Right lobe of liver (tissue), 6 donors: ENCODE measurements at regions not wholly inside any gene's neighbourhood (a gene's known extent, or its start where the extent isn't known, plus 50 kb on each side); places are given as distances from the start of the nearest gene placed in this dataset.
"Not testable (repeated sequence)": the region's sequence is repeated elsewhere in the genome, so short reads cannot be mapped to it uniquely, and the experiment has no call there.

ENCODE experiments used
- ATAC-seq, 4 donors: fragments of 200-7000 bp; cut with Tn5 transposase; one replicate each; pipeline ENCODE4 v1.9.1; 2020; ENCODE audit warnings: mild to moderate bottlenecking in 4 of 4, moderate library complexity in 4 of 4
- DNase-seq, 3 donors: peaks; one replicate each; pipeline ENCODE4 v3.0.0-alpha.2; 2020
- H3K27ac ChIP-seq, 3 donors: fragments of 200-600 bp; one replicate each; pipeline ENCODE4 v1.8.0; 2022
- H3K27me3 ChIP-seq, 2 donors: fragments of 200-600 bp; one replicate each; pipeline ENCODE4 v1.8.0; 2022
- H3K36me3 ChIP-seq, 4 donors: fragments of 200-600 bp; sonication (generic) in 1 of 4; one replicate each; pipeline versions ENCODE4 v1.5.1 to v1.8.0; 2017 to 2022; ENCODE audit warnings: control low read depth in 1 of 4
- H3K4me1 ChIP-seq, 4 donors: fragments of 200-600 bp; sonication (generic) in 1 of 4; one replicate each; pipeline versions ENCODE4 v1.5.1 to v1.8.0; 2017 to 2022; ENCODE audit warnings: control low read depth in 1 of 4
- H3K4me3 ChIP-seq, 3 donors: fragments of 200-600 bp; one replicate each; pipeline ENCODE4 v1.8.0; 2022
- H3K9me3 ChIP-seq, 4 donors: fragments of 200-600 bp; sonication (generic) in 1 of 4; one replicate each; pipeline versions ENCODE4 v1.5.1 to v1.8.0; 2017 to 2022; ENCODE audit warnings: control low read depth in 1 of 4
- WGBS: methylation state at CpG from one replicate; pipeline ENCODE4 v1.1.6; 2018; ENCODE audit warnings: low coverage, low lambda C conversion rate; ENCODE audit not compliant: insufficient coverage; ENCODE audit errors: missing lambda C conversion rate; 5-methylcytosine and 5-hydroxymethylcytosine counted together
- intact Hi-C, 2 donors: fragments of 100-400 bp; cut with DNase I; formaldehyde crosslinking; loops; one replicate each; pipeline versions ENCODE4 v1.11.2 to v1.14.1; 2022
- donor health status: DM: no; HTN: yes; CAD: no.
- donor health status: DM: no; HTN: no; CAD: no.
- donor health status: DM: no; HTN: no; CAD: no.
- donor health status: DM: no; HTN: yes; CAD: no.
- donor health status: DM: no; HTN: yes; CAD: no.

DNA sequence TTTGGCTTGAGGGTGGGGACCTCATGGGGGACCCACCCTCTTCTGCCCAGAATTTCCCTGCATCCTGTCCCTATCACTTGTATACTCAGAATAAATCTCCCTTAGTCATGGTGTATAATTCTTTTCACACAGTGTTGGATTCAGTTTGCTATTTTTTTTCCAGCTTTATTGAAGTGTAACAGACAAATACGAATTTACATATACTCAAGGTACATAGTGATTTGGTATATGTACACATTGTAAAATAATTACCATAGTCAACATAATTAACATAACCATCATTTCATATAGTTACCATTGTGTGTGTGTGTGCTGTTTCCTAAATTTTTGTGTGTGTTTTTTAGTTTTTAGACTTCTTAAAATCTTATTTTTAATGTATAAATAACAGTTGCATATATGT is 269.9 kb downstream of the CNTNAP3 start:
- 44% methylated on average over 1 of the region's 1 CpG for WGBS
- not testable (repeated sequence) for H3K27me3 ChIP-seq

DNA sequence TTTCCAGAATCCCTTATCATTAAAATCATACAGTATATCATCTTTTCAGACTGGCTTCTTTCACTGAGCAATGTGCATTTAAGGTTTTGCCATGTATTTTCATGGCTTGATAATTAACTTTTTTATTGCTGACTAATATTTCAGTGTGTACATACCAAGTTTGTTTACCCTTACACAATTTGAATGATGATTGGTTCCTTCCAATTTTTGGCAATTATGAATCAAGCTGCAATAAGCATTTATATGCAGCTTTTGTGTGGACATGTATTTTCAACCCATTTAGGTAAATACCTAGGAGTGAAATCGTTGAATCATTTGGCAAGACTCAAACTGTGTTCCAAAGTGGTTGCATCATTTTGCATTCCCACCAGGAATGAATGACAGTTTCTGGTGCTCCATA is 272.8 kb downstream of the CNTNAP3 start:
- H3K4me1 ChIP-seq, H3K4me3 ChIP-seq, H3K27me3 ChIP-seq, H3K36me3 ChIP-seq, intact Hi-C loops, DNase-seq, H3K27ac ChIP-seq, ATAC-seq, H3K9me3 ChIP-seq: not testable (repeated sequence)
- no CpG with 5 or more reads among the region's 1 CpG for WGBS

More for the DNA sequence above, 269.9 kb downstream of the CNTNAP3 start:
- H3K27ac ChIP-seq, H3K4me1 ChIP-seq, intact Hi-C loops, ATAC-seq, H3K9me3 ChIP-seq, DNase-seq, H3K4me3 ChIP-seq, H3K36me3 ChIP-seq: not testable (repeated sequence)

DNA sequence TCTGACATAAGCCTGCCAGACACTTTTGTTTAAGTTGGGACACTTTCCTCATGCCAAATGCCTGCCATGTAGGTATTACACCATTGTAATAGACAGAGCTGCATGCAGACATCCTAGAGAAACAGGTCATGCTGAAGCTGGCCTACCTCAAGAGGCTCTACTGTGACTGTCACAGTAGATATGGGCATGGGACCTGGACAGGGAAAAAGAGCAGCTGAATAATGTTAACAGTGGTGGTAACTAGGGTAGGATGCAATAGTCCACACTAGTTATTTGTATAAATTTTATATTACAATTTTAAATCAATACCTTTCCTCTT is 273.2 kb downstream of the CNTNAP3 start:
- ATAC-seq, result peak in 3 of 4 donors; percentile 22 to 27 (median 23)
- intact Hi-C loops, H3K27ac ChIP-seq, DNase-seq, H3K4me1 ChIP-seq, H3K27me3 ChIP-seq, H3K9me3 ChIP-seq, H3K36me3 ChIP-seq, H3K4me3 ChIP-seq: not testable (repeated sequence)

DNA sequence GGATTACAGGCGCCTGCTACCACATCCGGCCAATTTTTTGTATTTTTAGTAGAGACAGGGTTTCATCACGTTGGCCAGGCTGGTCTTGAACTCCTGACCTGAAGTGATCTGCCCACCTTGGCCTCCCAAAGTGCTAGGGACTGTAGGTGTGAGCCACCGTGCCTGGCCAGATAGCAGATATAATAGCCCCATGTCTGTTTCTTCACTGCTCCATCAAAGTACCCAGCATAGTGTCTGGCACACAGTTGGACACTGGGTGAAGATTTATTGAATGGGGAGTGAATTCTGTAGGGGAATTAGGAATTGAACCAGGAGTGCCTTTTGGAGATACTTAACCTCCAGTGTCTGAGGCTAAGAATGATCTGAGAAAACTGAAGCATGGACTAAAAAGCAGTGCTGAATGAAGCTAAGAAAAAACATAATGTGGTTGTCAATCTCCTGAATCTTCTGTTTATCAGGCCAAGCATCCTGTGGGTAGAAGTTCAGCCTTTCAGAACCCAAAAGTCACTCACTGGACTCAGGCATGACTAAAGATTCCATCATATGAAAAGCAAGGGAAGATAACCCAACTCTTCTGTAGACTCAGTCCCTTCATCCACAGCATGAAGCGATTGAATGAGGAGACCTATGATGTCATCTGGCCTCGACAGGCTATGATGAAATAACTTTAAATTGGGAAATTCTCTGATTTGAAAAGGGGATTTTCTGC is 273.7 kb downstream of the CNTNAP3 start:
- H3K4me3 ChIP-seq, H3K9me3 ChIP-seq, intact Hi-C loops, H3K36me3 ChIP-seq, H3K27me3 ChIP-seq, DNase-seq, H3K27ac ChIP-seq, H3K4me1 ChIP-seq: not testable (repeated sequence)
- peak in 2 of 4 donors; percentile 33 to 49 for ATAC-seq
- WGBS, result 61% methylated on average over 3 of the region's 6 CpGs

DNA sequence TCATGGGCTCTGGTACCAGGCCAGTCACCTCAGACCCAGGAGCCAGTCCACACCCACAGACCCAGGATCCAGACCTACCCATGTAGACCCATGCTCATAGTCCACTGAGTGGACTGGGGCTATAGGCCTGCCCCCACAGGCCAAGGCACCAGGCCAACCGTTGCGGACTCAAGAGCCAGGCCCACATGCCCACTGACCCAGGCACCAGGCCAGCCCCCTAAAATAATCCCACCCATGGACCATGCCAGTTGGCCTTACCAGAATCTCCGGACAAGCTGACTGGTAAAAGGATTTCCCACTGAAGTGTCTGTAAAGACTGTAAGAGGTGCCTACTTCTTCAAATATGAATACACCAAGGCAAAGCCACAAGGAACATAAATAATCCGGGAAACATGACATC is 278.2 kb downstream of the CNTNAP3 start:
- ATAC-seq, result peak in 1 of 4 donors; percentile 61
- H3K27me3 ChIP-seq, H3K9me3 ChIP-seq, H3K4me1 ChIP-seq, intact Hi-C loops, H3K4me3 ChIP-seq, DNase-seq, H3K27ac ChIP-seq, H3K36me3 ChIP-seq: not testable (repeated sequence)
- WGBS, result 85% methylated on average over 2 of the region's 4 CpGs

DNA sequence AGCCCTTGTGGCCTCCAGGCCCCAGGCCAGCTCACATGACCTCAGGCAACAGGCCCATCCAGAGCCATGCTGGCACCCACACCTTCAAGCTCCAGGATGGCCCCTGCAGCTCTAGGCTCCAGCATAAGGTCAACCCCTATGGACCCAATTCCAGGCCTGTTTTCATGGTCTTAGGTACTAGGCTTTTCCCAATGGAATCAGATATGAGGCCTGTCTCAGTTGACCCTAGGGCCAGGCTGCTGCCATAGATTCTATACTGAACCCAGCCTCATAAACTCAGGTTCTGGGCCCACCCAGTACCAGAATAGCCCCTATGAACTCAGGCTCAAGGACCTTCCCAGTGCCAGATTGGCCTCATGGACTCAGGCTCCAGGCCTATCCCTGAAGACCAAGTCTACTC is 278.6 kb downstream of the CNTNAP3 start:
- H3K36me3 ChIP-seq, H3K27me3 ChIP-seq, DNase-seq, H3K4me1 ChIP-seq, H3K9me3 ChIP-seq, intact Hi-C loops, H3K27ac ChIP-seq, H3K4me3 ChIP-seq, ATAC-seq: not testable (repeated sequence)

DNA sequence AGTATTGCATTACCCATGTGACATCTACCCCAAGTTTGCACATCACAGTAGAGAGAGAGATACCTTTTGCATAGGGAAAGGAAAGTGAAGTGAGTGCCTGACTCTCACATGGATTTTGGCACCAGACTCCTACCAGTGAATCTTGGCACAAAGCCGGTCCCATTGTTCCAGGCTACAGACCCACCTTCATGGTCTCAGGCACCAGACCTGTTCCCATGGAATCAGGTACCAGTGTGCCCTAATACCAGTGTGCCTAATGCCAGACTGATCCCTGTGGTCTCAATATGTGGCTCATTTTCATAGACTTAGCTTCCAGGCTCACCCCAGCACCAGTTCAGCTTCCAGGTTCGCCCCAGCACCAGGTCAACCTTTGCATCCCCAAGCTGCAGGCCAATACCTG is 279.1 kb downstream of the CNTNAP3 start:
- H3K9me3 ChIP-seq, DNase-seq, H3K4me1 ChIP-seq, H3K27ac ChIP-seq, H3K4me3 ChIP-seq, H3K36me3 ChIP-seq, H3K27me3 ChIP-seq, intact Hi-C loops: not testable (repeated sequence)
- ATAC-seq, result peak in 1 of 4 donors; percentile 51
- 100% methylated on average over 1 of the region's 2 CpGs for WGBS

DNA sequence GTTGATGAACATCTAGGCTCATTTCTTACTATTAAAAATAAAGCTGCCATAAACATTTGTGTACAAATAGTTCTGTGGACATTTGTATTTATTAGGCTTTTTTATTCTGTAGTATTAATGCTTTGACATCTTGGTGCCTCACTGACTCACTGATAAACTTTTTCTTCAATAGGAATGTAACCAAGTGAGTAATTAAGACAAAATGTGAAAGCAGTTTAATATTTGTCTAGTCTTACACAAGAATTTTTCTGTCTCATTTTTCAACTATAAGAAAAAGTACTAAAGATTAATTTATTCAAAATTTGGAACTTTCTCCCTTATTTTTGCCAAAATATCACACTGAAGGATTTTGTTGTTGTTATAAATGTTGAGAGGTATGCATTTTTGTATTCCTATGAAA is 282.2 kb downstream of the CNTNAP3 start:
- intact Hi-C loops, H3K4me1 ChIP-seq, H3K27me3 ChIP-seq, H3K9me3 ChIP-seq, H3K4me3 ChIP-seq, DNase-seq, H3K36me3 ChIP-seq, ATAC-seq, H3K27ac ChIP-seq: not testable (repeated sequence)

DNA sequence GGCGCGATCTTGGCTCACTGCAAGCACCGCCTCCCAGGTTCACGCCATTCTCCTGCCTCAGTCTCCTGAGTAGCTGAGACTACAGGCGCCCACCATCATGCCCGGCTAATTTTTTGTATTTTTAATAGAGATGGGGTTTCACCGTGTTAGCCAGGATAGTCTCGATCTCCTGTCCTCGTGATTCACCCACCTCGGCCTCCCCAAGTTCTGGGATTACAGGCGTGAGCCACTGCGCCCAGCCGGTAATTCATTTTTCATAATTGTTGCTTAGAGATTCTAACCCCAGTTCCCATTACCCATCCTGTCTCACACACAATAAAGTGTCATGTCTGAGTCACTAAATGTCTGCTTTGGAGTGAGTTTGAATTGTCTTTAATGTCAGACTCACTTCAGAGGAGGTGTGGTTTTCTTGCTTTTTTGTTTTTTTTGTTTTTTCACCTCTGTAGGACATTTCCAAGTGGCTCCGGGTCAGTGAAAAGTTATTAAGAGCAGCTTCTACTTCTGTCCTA is 281.2 kb upstream of the FAM240B start:
- WGBS, result 78% methylated on average over 12 of the region's 14 CpGs
- ATAC-seq, H3K27ac ChIP-seq, intact Hi-C loops, H3K27me3 ChIP-seq, DNase-seq, H3K36me3 ChIP-seq, H3K4me1 ChIP-seq, H3K4me3 ChIP-seq, H3K9me3 ChIP-seq: not testable (repeated sequence)

DNA sequence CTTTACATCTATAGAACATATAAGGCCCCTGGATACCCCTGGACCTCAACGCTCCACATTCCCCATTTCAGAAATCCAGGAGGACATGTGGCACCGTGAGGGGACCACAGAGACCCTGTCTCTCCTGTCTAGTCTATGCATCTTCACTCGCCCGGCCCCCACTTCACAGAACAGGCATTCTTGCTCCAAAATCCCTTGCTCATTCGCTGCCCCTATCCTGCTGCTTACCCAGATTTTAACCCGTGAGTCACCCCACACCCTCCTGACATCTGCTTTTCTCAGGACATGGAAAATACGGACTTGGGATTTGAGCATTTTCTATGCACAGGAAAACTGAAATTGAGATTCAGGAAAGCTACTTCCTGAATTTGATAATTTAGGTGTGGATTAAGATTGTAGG is 279.3 kb upstream of the FAM240B start:
- H3K4me1 ChIP-seq, DNase-seq, H3K4me3 ChIP-seq, H3K27me3 ChIP-seq, H3K9me3 ChIP-seq, intact Hi-C loops, H3K27ac ChIP-seq, H3K36me3 ChIP-seq: not testable (repeated sequence)
- peak in 1 of 4 donors; percentile 44 for ATAC-seq
- WGBS, result 54% methylated on average over 7 of the region's 7 CpGs

DNA sequence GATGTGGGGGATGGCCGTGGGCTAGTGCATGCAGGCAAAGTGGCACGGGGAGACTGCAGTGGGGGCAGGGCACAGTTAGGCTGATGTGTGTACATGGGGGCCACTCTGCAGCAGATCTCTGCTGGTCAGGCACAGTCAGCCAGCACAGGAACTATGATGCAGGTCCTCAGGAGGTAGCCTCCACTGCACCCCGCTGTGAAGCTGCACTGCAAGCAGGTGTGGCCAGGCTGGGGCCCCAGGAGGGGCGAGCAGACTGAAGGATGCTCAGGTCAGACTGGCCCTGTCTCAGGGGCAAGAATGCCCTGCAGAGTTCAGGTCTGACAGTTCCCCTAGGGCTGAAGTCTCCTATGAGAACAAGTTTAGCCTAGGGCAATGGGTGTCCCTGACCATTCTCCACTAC is 273.8 kb upstream of the FAM240B start:
- DNase-seq, H3K27ac ChIP-seq: not testable (repeated sequence)

DNA sequence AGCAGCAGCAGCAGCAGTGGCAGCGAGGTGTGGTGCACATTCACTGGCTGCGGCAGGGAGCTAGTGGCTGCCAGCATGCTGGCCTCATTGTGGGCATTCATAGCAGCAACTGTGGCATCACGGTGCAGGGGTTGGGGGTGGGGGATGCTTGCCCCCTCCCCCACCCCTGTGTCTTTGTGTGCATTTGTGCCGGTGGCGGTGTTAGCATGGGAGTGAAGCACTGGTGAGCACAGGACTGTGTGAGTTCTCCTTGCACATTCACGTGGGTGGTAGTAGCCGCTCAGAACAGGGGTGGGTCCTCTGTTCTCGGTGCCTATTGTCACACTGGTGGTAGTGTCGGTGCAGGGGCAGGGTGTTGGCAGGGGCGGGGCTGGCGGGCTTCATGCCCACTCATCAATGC is 273.2 kb upstream of the FAM240B start:
- H3K27me3 ChIP-seq, intact Hi-C loops, H3K9me3 ChIP-seq, H3K36me3 ChIP-seq, H3K27ac ChIP-seq, DNase-seq, H3K4me3 ChIP-seq, H3K4me1 ChIP-seq: not testable (repeated sequence)
- ATAC-seq, result peak in 2 of 4 donors; percentile 18 to 64
- WGBS, result 65% methylated on average over 9 of the region's 11 CpGs

More for the DNA sequence above, 273.8 kb upstream of the FAM240B start:
- H3K36me3 ChIP-seq, H3K4me3 ChIP-seq, intact Hi-C loops, H3K27me3 ChIP-seq, H3K9me3 ChIP-seq, H3K4me1 ChIP-seq: not testable (repeated sequence)
- WGBS, result no CpG with 5 or more reads among the region's 4 CpGs
- peak in 2 of 4 donors; percentile 21 to 61 for ATAC-seq
